HFF-Myc (cell line): ENCODE measurements at regions not wholly inside any gene's neighbourhood (a gene's known extent, or its start where the extent isn't known, plus 50 kb on each side); places are given as distances from the start of the nearest gene placed in this dataset.

ENCODE experiments used
- DNase-seq: peaks from one replicate; pipeline ENCODE4 v3.0.0-alpha.2; 2011; ENCODE audit warnings: low read depth; ENCODE audit errors: extremely low read depth
- H3K4me3 ChIP-seq: replicated peaks from 2 replicates; pipeline ENCODE4 v1.5.1; 2011; ENCODE audit warnings: low read depth, mild to moderate bottlenecking, control low read depth, low read length
- TF ChIP-seq, protein P1 (sequence below): IDR thresholded peaks from 2 replicates; pipeline ENCODE4 v1.5.1; 2012; ENCODE audit warnings: mild to moderate bottlenecking, low read depth, low read length, control low read depth; ENCODE audit errors: missing control alignments

DNA sequence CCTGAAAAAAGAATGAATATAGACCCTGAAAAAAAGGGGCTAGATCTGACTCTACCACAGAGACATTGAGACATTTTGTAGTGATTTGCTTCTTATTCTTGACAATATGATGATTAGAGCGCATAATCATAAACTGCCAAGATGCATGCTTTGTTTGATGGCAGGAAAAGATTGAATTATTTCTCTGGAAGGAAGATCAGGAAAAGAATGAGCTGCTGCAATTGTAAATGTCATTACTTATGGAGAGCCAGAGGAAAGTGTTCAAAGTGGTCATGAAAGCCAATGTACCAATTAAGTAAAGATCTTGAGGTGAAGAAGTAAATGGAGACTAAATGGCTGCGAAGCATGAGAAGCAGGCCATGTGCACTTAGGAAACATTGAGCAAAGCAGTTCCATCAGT is 126.4 kb upstream of the NXPH2 start:
- H3K4me3 ChIP-seq: no peak overlapping the region
- DNase-seq: no peak
- TF ChIP-seq, protein P1, sequence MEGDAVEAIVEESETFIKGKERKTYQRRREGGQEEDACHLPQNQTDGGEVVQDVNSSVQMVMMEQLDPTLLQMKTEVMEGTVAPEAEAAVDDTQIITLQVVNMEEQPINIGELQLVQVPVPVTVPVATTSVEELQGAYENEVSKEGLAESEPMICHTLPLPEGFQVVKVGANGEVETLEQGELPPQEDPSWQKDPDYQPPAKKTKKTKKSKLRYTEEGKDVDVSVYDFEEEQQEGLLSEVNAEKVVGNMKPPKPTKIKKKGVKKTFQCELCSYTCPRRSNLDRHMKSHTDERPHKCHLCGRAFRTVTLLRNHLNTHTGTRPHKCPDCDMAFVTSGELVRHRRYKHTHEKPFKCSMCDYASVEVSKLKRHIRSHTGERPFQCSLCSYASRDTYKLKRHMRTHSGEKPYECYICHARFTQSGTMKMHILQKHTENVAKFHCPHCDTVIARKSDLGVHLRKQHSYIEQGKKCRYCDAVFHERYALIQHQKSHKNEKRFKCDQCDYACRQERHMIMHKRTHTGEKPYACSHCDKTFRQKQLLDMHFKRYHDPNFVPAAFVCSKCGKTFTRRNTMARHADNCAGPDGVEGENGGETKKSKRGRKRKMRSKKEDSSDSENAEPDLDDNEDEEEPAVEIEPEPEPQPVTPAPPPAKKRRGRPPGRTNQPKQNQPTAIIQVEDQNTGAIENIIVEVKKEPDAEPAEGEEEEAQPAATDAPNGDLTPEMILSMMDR: no peak

DNA sequence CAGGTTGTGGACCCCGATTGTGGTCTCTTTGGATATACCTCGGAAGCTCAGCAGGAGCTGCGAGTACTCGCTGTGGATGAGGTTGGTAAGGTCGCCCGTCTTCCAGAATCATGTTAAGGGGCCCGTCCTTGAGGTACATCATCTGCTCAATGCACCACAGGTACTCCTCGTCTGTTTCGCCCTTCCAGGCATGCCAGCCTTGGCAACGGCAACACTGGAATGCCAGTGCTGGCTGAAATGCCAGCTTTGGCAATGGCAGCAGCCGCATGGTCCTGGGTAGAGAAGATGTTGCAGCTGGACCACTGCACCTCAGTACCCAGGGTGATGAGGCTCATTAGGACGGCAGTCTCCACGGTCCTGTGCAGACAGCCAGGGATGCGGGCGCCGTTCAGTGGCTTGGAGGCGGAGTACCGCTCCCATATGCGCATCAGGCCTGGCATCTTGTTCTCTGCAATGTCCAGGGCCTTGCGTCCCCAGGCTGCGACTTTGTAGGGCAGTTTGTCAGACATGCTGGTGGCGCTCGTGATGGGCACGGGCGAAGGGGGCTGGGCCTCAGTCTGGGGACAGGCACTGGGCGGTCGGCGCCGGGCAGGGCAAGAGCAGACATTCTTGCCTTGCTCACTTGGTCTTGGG is 122.2 kb upstream of the NXPH2 start:
- H3K4me3 ChIP-seq: no peak overlapping the region
- TF ChIP-seq, protein P1: no peak
- no peak for DNase-seq

DNA sequence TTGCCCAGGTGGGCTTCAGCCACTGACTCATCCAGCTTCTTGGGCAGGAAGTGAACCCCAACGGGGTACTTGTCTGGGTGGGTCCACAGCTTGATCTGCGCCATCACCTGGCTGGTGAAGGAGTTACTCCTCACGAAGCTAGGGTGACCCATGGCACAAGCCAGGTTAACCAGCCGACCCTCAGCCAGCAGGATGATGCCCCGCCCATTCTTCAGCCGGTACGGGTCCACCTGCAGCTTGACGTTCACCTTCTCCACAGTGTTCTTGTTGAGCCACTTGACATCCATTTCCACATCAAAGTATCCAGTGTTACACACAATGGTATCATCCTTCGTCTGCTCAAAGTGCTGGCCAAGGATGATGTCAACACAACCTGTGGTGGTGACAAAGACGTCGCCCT is 121.3 kb upstream of the NXPH2 start:
- no peak for DNase-seq
- TF ChIP-seq, protein P1: no peak
- no peak overlapping the region for H3K4me3 ChIP-seq

DNA sequence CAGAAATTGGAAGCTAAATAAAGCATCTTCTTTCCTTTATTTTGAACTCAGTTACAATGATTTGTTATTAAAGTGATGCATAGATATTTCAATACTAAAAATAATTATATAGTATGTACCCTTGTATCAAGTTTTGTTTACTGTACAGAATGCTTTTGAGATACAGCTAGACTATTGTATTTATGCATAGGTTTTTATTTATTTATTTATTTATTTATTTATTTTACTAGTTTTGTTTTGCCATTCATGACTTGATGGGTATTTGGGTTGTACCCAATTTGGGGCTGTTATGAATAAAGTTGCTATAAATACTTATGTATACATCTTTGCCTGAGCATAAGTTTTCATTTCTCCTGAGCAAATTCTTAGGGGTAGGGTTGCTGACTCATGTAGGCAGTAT is 118.7 kb upstream of the NXPH2 start:
- TF ChIP-seq, protein P1: no peak
- no peak for DNase-seq
- no peak overlapping the region for H3K4me3 ChIP-seq

DNA sequence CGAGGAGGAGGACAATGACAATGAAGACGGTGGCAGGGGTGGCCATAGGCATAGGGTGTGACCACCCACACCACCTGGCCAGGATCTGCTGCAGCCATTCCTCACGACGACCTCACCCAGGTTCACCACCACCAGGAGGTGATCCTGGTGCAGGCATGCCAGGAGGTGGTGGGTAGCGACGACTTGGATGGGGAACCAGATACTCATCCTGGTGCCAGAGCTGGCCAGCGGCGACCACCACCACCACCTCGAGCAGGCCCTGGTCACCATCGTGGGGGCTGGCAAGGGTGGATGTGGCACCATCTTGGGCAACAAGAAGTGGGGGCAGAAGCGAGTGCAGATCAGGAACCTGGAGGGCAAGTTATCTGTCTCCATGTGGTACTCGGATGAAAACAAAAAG is 117.1 kb upstream of the NXPH2 start:
- TF ChIP-seq, protein P1: no peak
- no peak for DNase-seq
- no peak overlapping the region for H3K4me3 ChIP-seq

DNA sequence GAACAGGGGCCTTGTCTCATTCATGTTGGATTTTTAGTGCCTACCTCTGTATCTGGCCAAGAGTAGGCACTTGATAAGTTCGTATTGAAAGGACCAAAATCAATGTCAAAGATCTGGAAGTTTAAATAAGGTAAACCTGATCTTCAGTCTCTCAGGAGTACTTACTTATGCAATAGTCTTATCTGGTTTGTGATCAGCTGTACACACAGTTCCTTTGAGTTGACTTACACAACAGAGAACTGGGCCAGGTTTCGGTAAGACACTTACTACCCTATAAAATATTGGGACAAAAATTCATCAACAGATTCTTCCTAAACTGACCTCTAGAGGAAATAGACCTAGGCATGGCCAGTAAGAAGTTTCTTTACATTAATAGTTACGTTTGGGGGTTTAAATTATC is 113.6 kb upstream of the NXPH2 start:
- TF ChIP-seq, protein P1: no peak

DNA sequence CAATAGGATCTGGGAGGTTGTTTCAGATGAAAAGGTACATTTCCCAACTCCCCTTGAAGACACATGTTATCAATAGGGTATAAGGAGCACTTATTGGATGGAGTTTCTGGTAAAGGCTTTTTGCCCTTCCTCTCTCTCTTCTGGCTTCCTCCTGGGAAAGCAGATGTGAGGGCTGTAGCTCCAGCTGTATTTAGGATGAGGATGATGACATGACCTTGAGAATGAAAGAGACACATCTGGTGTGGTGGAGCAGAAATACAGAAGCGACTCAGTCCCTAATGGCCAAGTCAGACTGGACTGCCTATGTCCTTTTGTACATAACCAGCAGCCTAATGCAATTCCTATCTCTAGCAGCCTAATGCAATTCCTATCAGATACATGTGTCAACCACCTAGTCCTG is 100.9 kb upstream of the NXPH2 start:
- TF ChIP-seq, protein P1: no peak
- DNase-seq: no peak
- H3K4me3 ChIP-seq: no peak overlapping the region

More for the DNA sequence above, 113.6 kb upstream of the NXPH2 start:
- DNase-seq: no peak
- no peak overlapping the region for H3K4me3 ChIP-seq
